Osteocyte (in vitro differentiated cells): ENCODE measurements at regions not wholly inside any gene's neighbourhood (a gene's known extent, or its start where the extent isn't known, plus 50 kb on each side); places are given as distances from the start of the nearest gene placed in this dataset.

Experiments
- DNase-seq: peaks from one replicate; pipeline ENCODE4 v3.0.0; 2021; ENCODE audit warnings: mixed read lengths; ENCODE audit not compliant: unreplicated experiment; ENCODE audit errors: extremely low spot score
- H3K27ac Mint-ChIP-seq: one replicate; pipeline ENCODE4 v1.8.0; 2021; ENCODE audit warnings: mild to moderate bottlenecking, mixed read lengths; ENCODE audit not compliant: unreplicated experiment
- H3K27me3 Mint-ChIP-seq: one replicate; pipeline ENCODE4 v1.8.0; 2021; ENCODE audit warnings: mixed read lengths; ENCODE audit not compliant: unreplicated experiment
- H3K36me3 Mint-ChIP-seq: one replicate; pipeline ENCODE4 v1.8.0; 2021; ENCODE audit warnings: mixed read lengths; ENCODE audit not compliant: unreplicated experiment
- H3K4me1 Mint-ChIP-seq: one replicate; pipeline ENCODE4 v1.8.0; 2021; ENCODE audit warnings: mixed read lengths; ENCODE audit not compliant: unreplicated experiment
- H3K4me3 Mint-ChIP-seq: one replicate; pipeline ENCODE4 v1.8.0; 2021; ENCODE audit warnings: mild to moderate bottlenecking, moderate library complexity, mixed read lengths; ENCODE audit not compliant: unreplicated experiment
- H3K9me3 Mint-ChIP-seq: one replicate; pipeline ENCODE4 v1.8.0; 2021; ENCODE audit warnings: mixed read lengths; ENCODE audit not compliant: unreplicated experiment
- TF ChIP-seq, protein P1 (sequence below): fragments of 200-600 bp; sonication (generic); IDR thresholded peaks from 2 replicates; pipeline ENCODE4 v1.5.0; 2021; ENCODE audit warnings: antibody characterized with exemption, mild to moderate bottlenecking, moderate library complexity

DNA sequence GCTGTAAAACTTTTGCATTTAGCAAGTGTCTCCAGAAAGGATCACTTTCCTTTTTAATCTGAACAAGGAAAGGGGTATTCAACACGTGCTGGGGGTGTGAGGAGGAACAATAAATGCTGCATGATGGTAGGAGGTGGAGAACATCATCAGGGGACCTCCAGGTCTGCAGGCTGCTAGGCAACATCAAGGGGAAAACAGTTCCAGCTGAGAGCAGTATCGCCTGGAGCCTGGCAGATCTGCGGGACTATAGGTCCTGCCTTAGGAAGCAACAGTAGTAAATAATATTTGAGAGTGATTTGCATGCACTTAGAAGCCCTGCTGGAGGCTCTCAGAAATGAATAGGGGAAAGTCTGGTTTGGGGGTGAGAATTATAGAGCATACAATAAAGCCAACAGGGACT, 175.6 kb downstream of the SUCLG1 start:
- no peaks in the 10 kb centered on the region for H3K36me3 Mint-ChIP-seq
- no peak overlapping the region for H3K4me3 Mint-ChIP-seq
- TF ChIP-seq, protein P1, sequence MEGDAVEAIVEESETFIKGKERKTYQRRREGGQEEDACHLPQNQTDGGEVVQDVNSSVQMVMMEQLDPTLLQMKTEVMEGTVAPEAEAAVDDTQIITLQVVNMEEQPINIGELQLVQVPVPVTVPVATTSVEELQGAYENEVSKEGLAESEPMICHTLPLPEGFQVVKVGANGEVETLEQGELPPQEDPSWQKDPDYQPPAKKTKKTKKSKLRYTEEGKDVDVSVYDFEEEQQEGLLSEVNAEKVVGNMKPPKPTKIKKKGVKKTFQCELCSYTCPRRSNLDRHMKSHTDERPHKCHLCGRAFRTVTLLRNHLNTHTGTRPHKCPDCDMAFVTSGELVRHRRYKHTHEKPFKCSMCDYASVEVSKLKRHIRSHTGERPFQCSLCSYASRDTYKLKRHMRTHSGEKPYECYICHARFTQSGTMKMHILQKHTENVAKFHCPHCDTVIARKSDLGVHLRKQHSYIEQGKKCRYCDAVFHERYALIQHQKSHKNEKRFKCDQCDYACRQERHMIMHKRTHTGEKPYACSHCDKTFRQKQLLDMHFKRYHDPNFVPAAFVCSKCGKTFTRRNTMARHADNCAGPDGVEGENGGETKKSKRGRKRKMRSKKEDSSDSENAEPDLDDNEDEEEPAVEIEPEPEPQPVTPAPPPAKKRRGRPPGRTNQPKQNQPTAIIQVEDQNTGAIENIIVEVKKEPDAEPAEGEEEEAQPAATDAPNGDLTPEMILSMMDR: no peak
- H3K9me3 Mint-ChIP-seq: no peaks in the 10 kb centered on the region
- no peaks in the 10 kb centered on the region for H3K27me3 Mint-ChIP-seq
- H3K4me1 Mint-ChIP-seq: no peaks in the 10 kb centered on the region
- DNase-seq: no peak
- no peak overlapping the region for H3K27ac Mint-ChIP-seq

DNA sequence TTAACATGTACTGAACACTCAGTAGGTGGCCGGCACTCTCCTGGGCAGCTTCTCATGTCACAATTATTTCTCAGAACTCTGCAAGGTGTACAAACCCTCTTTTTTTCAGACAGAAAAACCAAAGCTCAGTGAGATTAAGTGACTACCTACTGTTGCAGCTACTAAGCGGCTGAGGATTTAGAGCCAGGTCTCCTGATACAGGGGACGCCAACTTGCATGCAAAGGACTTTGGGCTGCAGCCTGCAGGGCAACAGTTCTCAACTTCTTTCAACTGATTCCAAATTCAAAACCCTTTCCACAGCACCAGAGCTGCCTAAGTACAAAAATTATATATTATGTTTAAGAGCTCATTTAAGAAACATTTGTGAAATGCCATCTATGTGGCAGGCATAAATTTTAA, 177.6 kb downstream of the SUCLG1 start:
- Mint-ChIP-seq H3K9me3 (no peaks in the 10 kb centered on the region), H3K36me3 (no peaks in the 10 kb centered on the region), H3K27ac (no peak overlapping the region), H3K27me3 (no peaks in the 10 kb centered on the region), H3K4me3 (no peak overlapping the region), H3K4me1 (no peaks in the 10 kb centered on the region)
- TF ChIP-seq, protein P1: no peak
- DNase-seq: no peak

DNA sequence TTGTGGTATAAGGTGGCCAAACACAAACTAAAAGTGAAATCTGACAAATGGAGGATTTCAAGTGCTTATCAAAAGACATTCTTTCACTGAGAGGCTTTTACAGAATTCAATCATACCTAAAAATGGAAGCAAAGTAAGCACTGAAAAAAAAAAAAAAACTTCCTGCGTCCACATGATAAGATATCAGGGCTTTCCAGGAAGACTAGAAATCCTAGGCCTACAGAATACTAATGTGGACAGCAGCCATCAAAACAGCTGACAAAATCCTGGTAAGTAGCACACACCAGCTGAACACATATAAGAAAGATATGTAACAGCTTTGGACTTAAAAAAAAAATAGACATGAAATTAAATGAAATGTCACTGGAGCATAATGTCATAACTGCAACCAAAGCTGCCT, 178.2 kb downstream of the SUCLG1 start:
- no peak for DNase-seq
- TF ChIP-seq, protein P1: no peak
- Mint-ChIP-seq H3K4me1 (no peaks in the 10 kb centered on the region), H3K27ac (no peak overlapping the region), H3K9me3 (no peaks in the 10 kb centered on the region), H3K27me3 (no peaks in the 10 kb centered on the region), H3K4me3 (no peak overlapping the region), H3K36me3 (no peaks in the 10 kb centered on the region)

DNA sequence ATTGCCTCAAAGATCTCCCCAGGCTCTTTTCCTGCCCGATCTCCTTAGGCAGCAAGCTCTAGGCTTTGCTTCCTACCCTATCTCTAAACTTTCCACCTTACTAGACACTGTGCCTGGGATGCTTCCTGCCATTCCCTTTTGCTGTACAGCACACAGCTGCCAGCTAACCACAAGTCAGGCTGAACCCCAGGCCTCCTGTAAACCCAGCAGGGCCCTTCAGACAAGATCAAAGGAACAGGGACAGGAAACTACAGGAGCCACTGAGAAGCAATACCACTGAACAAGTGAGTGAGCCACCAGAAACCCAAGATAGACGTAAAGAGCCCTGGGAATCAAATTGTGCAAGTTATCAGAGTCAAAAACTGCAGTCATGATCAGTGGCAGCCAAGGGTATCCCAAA, 180.7 kb downstream of the SUCLG1 start:
- Mint-ChIP-seq H3K27me3 (no peaks in the 10 kb centered on the region), H3K36me3 (no peaks in the 10 kb centered on the region), H3K4me1 (no peaks in the 10 kb centered on the region), H3K4me3 (no peak overlapping the region), H3K9me3 (no peaks in the 10 kb centered on the region), H3K27ac (no peak overlapping the region)
- DNase-seq: no peak
- TF ChIP-seq, protein P1: no peak

DNA sequence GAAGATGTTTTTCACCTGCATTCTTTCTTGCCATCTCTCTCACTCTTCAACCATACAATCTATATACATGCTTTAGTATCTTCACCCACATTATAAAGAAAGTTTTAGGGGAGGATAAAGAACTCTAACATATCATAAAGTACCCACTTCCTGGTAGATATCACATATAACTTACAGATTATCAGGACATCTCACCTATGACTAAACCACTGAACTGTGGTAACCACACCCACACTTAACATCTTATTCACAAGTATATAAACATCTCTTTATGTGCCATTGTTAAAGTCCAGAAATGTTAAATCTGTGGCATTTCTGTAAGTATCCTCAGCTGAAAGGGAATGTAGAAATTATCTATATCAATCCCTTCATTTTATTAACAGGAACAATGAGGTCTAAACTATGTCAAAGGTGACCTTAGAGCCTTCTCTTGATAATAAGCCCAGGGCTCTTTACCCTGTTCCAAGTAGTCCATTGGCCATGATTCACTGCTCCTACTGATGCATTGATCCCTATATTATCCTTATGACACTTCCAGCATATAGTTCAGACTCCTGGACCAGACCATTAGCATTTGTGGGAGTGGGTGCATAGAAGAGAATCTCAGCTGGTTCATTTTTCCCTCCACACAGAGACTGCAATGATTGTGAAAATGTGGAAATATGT, 182.4 kb downstream of the SUCLG1 start:
- no peak for DNase-seq
- Mint-ChIP-seq H3K27ac (no peak overlapping the region), H3K36me3 (no peaks in the 10 kb centered on the region), H3K4me1 (no peaks in the 10 kb centered on the region), H3K9me3 (no peaks in the 10 kb centered on the region), H3K4me3 (no peak overlapping the region), H3K27me3 (no peaks in the 10 kb centered on the region)
- TF ChIP-seq, protein P1: no peak
